H1 (cell line): ENCODE measurements at regions not wholly inside any gene's neighbourhood (a gene's known extent, or its start where the extent isn't known, plus 50 kb on each side); places are given as distances from the start of the nearest gene placed in this dataset.

Experiments used
- CTCF ChIA-PET: fragments of 300-600 bp; sonication (Branson Sonifier 250); formaldehyde crosslinking; loops from one replicate; lab custom pipeline; 2021; ENCODE audit not compliant: partially characterized antibody; lab: Charles Lee
- POLR2A ChIA-PET: fragments of 300-600 bp; sonication (Branson Sonifier 250); formaldehyde crosslinking; loops from one replicate; lab custom pipeline; 2021; ENCODE audit warnings: inconsistent platforms; ENCODE audit not compliant: partially characterized antibody; lab: Charles Lee
- DNase-seq, 2 experiments: peaks; one replicate each; pipeline versions ENCODE4 v3.0.0 to v3.0.0-alpha.2; 2010 to 2022; ENCODE audit warnings: low spot score in 2 of 2, low read depth in 1 of 2, mixed read lengths in 1 of 2
- FAIRE-seq: peaks from 2 replicates; lab custom pipeline; 2011; peaks lifted over from hg19 to GRCh38; lab: Jason Lieb, UNC
- H2AFZ ChIP-seq: 2 replicates; pipeline ENCODE4 v1.8.1; 2012; ENCODE audit warnings: low read length, inconsistent platforms
- H2AK5ac ChIP-seq: 2 replicates; pipeline ENCODE4 v1.6.1; 2013; ENCODE audit warnings: low read depth, low read length
- H2BK120ac ChIP-seq: replicated peaks from 2 replicates; pipeline ENCODE3; 2013; ENCODE audit warnings: low read depth, low read length, inconsistent platforms
- H2BK12ac ChIP-seq: 2 replicates; pipeline ENCODE4 v1.6.1; 2013; ENCODE audit warnings: low read depth, low read length
- H2BK15ac ChIP-seq: 2 replicates; pipeline ENCODE4 v1.6.1; 2013; ENCODE audit warnings: low read length
- H2BK20ac ChIP-seq: 2 replicates; pipeline ENCODE4 v1.6.1; 2013; ENCODE audit warnings: low read length
- H2BK5ac ChIP-seq: 2 replicates; pipeline ENCODE4 v1.6.1; 2013; ENCODE audit warnings: low read depth, low read length
- H3K14ac ChIP-seq: 2 replicates; pipeline ENCODE4 v1.6.1; 2013; ENCODE audit warnings: inconsistent platforms; ENCODE audit not compliant: insufficient read length
- H3K18ac ChIP-seq: 2 replicates; pipeline ENCODE4 v1.6.1; 2013; ENCODE audit warnings: low read length; ENCODE audit errors: extremely low read depth
- H3K23ac ChIP-seq: 2 replicates; pipeline ENCODE4 v1.6.1; 2013; ENCODE audit warnings: inconsistent platforms; ENCODE audit not compliant: insufficient read length
- H3K23me2 ChIP-seq: 2 replicates; pipeline ENCODE4 v1.6.1; 2013; ENCODE audit warnings: low read depth, low read length
- H3K27ac ChIP-seq: 2 replicates; pipeline ENCODE4 v1.6.1; 2011; ENCODE audit warnings: low read depth, low read length, inconsistent platforms
- H3K27me3 ChIP-seq, 4 experiments: replicated peaks in 1 of 4; 1 replicate in 1 of 4; 2 replicates in 3 of 4; pipeline versions ENCODE4 v1.6.1 to v1.8.1; 2011 to 2013; ENCODE audit warnings: low read length in 3 of 4, mild to moderate bottlenecking in 3 of 4, inconsistent platforms in 2 of 4, mixed read lengths in 2 of 4, moderate library complexity in 1 of 4; ENCODE audit not compliant: control insufficient read depth in 3 of 4, insufficient read depth in 3 of 4; ENCODE audit errors: extremely low read depth in 1 of 4
- H3K36me3 ChIP-seq, 4 experiments: 2 replicates each; pipeline versions ENCODE4 v1.6.1 to v1.8.1; 2011 to 2013; ENCODE audit warnings: mild to moderate bottlenecking in 4 of 4, low read length in 3 of 4, moderate library complexity in 2 of 4, control low read depth in 1 of 4, inconsistent platforms in 1 of 4; ENCODE audit not compliant: insufficient read depth in 4 of 4, control insufficient read depth in 2 of 4
- H3K4ac ChIP-seq: replicated peaks from 2 replicates; pipeline ENCODE3; 2013; ENCODE audit warnings: low read length, low read depth, mixed read lengths, inconsistent platforms; ENCODE audit not compliant: insufficient read length
- H3K4me1 ChIP-seq, 4 experiments: replicated peaks in 1 of 4; 1 replicate in 1 of 4; 2 replicates in 3 of 4; pipeline versions ENCODE4 v1.6.1 to v1.8.1; 2011 to 2013; ENCODE audit warnings: low read length in 3 of 4, inconsistent platforms in 2 of 4, mixed read lengths in 1 of 4; ENCODE audit not compliant: insufficient read depth in 4 of 4, control insufficient read depth in 3 of 4
- H3K4me2 ChIP-seq, 2 experiments: 2 replicates each; pipeline versions ENCODE4 v1.6.1 to v1.8.1; 2011 to 2013; ENCODE audit warnings: low read depth in 2 of 2, low read length in 2 of 2, control low read depth in 1 of 2, inconsistent platforms in 1 of 2, mild to moderate bottlenecking in 1 of 2; ENCODE audit not compliant: insufficient read depth in 1 of 2
- H3K4me3 ChIP-seq, 4 experiments: fragments of 200-600, 300-600 bp in 1 of 4; sonication (generic), shearing (Covaris generic), sonication (Bioruptor Twin) in 1 of 4; 2 replicates each; pipeline versions ENCODE4 v1.5.1 to v1.8.1; 2011 to 2016; ENCODE audit warnings: low read length in 4 of 4, low read depth in 3 of 4, control low read depth in 2 of 4, inconsistent platforms in 2 of 4, mild to moderate bottlenecking in 2 of 4, mixed read lengths in 1 of 4, moderate library complexity in 1 of 4; ENCODE audit not compliant: insufficient read depth in 2 of 4; ENCODE audit errors: extremely low read depth in 1 of 4
- H3K56ac ChIP-seq: replicated peaks from 2 replicates; pipeline ENCODE3; 2013; ENCODE audit warnings: low read depth, mild to moderate bottlenecking, mixed read lengths, low read length, inconsistent platforms; ENCODE audit not compliant: insufficient read length
- H3K79me1 ChIP-seq: 2 replicates; pipeline ENCODE4 v1.6.1; 2013; ENCODE audit warnings: low read depth, low read length, control low read depth
- H3K79me2 ChIP-seq, 2 experiments: 2 replicates each; pipeline versions ENCODE4 v1.6.1 to v1.8.1; 2012 to 2013; ENCODE audit warnings: low read length in 2 of 2, mild to moderate bottlenecking in 2 of 2, inconsistent platforms in 1 of 2; ENCODE audit not compliant: insufficient read depth in 2 of 2, control insufficient read depth in 1 of 2
- H3K9ac ChIP-seq, 4 experiments: replicated peaks in 1 of 4; 1 replicate in 1 of 4; 2 replicates in 3 of 4; pipeline versions ENCODE4 v1.6.1 to v1.8.1; 2011 to 2013; ENCODE audit warnings: low read depth in 3 of 4, low read length in 3 of 4, control low read depth in 2 of 4, mild to moderate bottlenecking in 2 of 4, moderate library complexity in 2 of 4, inconsistent platforms in 1 of 4; ENCODE audit errors: extremely low read depth in 1 of 4
- H3K9me3 ChIP-seq, 2 experiments: 2 replicates each; pipeline versions ENCODE4 v1.6.1 to v1.8.1; 2012 to 2013; ENCODE audit warnings: mild to moderate bottlenecking in 2 of 2, moderate library complexity in 2 of 2, control low read depth in 1 of 2, inconsistent platforms in 1 of 2, low read depth in 1 of 2, low read length in 1 of 2, mixed read lengths in 1 of 2; ENCODE audit not compliant: insufficient read depth in 2 of 2
- H4K20me1 ChIP-seq, 2 experiments: replicated peaks in 1 of 2; 2 replicates each; pipeline versions ENCODE3 to v1.8.1; 2011 to 2013; ENCODE audit warnings: inconsistent platforms in 2 of 2, low read length in 2 of 2, mild to moderate bottlenecking in 1 of 2; ENCODE audit not compliant: insufficient read depth in 2 of 2, control insufficient read depth in 1 of 2
- H4K5ac ChIP-seq: 2 replicates; pipeline ENCODE4 v1.6.1; 2013; ENCODE audit warnings: low read length, low read depth, mixed read lengths, inconsistent platforms; ENCODE audit not compliant: insufficient read length
- H4K8ac ChIP-seq: 2 replicates; pipeline ENCODE4 v1.8.0; 2013; ENCODE audit warnings: mild to moderate bottlenecking, moderate library complexity, low read length, inconsistent platforms; ENCODE audit not compliant: insufficient read depth; ENCODE audit errors: extremely low read depth
- H4K91ac ChIP-seq: replicated peaks from 2 replicates; pipeline ENCODE3; 2013; ENCODE audit warnings: low read length, mixed read lengths, inconsistent platforms; ENCODE audit not compliant: insufficient read length
- ASH2L ChIP-seq: fragments of 200-600, 300-600 bp; sonication (generic); IDR thresholded peaks from one replicate; pipeline ENCODE4 v1.7.1; 2017; ENCODE audit warnings: low read length
- E2F6 ChIP-seq: IDR thresholded peaks from 2 replicates; pipeline ENCODE4 v1.6.1; 2012; ENCODE audit warnings: inconsistent platforms
- EZH2 ChIP-seq: fragments of 200-600 bp; sonication (generic); IDR thresholded peaks from 2 replicates; pipeline ENCODE4 v1.7.1; 2012; ENCODE audit warnings: low read depth, mild to moderate bottlenecking, moderate library complexity, low read length, inconsistent platforms; ENCODE audit not compliant: severe bottlenecking
- KDM1A ChIP-seq: fragments of 200-600, 300-600 bp; sonication (generic); IDR thresholded peaks from 2 replicates; pipeline ENCODE4 v1.7.1; 2016; ENCODE audit warnings: mild to moderate bottlenecking, low read length, borderline replicate concordance
- KDM5A ChIP-seq: fragments of 200-600 bp; IDR thresholded peaks from 2 replicates; pipeline ENCODE4 v1.7.1; 2012; ENCODE audit warnings: mild to moderate bottlenecking, low read length, inconsistent platforms, mixed read lengths
- NRF1 ChIP-seq: IDR thresholded peaks from 2 replicates; pipeline ENCODE4 v1.6.1; 2011; ENCODE audit warnings: mild to moderate bottlenecking, low read depth, low read length, improper control_type of control experiment
- POLR2AphosphoS5 ChIP-seq: IDR thresholded peaks from 2 replicates; pipeline ENCODE4 v1.6.1; 2011; ENCODE audit warnings: low read depth, low read length
- RAD21 ChIP-seq, 2 experiments: IDR thresholded peaks in 1 of 2; conservative IDR thresholded peaks in 1 of 2; 2 replicates each; pipeline ENCODE4 v1.6.1; 2011; ENCODE audit warnings: low read depth in 2 of 2, low read length in 2 of 2, improper control_type of control experiment in 1 of 2, inconsistent platforms in 1 of 2, mild to moderate bottlenecking in 1 of 2, moderate library complexity in 1 of 2
- RNF2 ChIP-seq: fragments of 200-900, 300-1000 bp; sonication (generic); IDR thresholded peaks from 2 replicates; pipeline ENCODE4 v1.7.1; 2016; ENCODE audit warnings: borderline replicate concordance, low read depth, mild to moderate bottlenecking, antibody characterized with exemption, low read length; ENCODE audit not compliant: poor library complexity, severe bottlenecking; ENCODE audit errors: missing control alignments
- SUZ12 ChIP-seq: fragments of 200-600 bp; sonication (generic); IDR thresholded peaks from 2 replicates; pipeline ENCODE4 v1.6.1; 2012; ENCODE audit warnings: mild to moderate bottlenecking, inconsistent platforms, low read length, moderate library complexity, mixed read lengths
- TEAD4 ChIP-seq: IDR thresholded peaks from 2 replicates; pipeline ENCODE4 v1.6.1; 2012; ENCODE audit warnings: low read depth, low read length, inconsistent platforms, mixed read lengths
- WGBS, 2 experiments: shearing (Covaris generic) in 1 of 2; methylation state at CpG; one replicate each; pipeline versions ENCODE4 v1.1.6 to v1.1.7; 2013 to 2015; ENCODE audit warnings: low lambda C conversion rate in 2 of 2, mixed read lengths in 2 of 2, inconsistent platforms in 1 of 2, low coverage in 1 of 2, missing lambda C conversion rate in 1 of 2; ENCODE audit not compliant: insufficient replicate concordance in 2 of 2, insufficient coverage in 1 of 2, insufficient read length in 1 of 2; ENCODE audit errors: extremely low coverage in 1 of 2, missing lambda C conversion rate in 1 of 2; 5-methylcytosine and 5-hydroxymethylcytosine counted together
- TF ChIP-seq, protein P1 (sequence below): IDR thresholded peaks from 2 replicates; pipeline ENCODE4 v1.6.1; 2012; ENCODE audit warnings: low read length, inconsistent platforms

- FAIRE-seq (no peak), DNase-seq (no peak)
- Histone ChIP-seq H3K23ac (no peak overlapping the region), H3K79me2 (no peaks in the 10 kb centered on the region), H3K9ac (no peak overlapping the region), H2BK15ac (no peak overlapping the region), H3K36me3 (no peaks in the 10 kb centered on the region; a peak in 1 of 8 replicates), H4K91ac (no peak overlapping the region), H3K4me3 (no peak overlapping the region), H3K27ac (no peak overlapping the region), H2BK120ac (no peak overlapping the region), H4K20me1 (no peaks in the 10 kb centered on the region), H3K18ac (no peak overlapping the region), H3K14ac (no peak overlapping the region), H3K4me2 (no peak overlapping the region), H3K4ac (no peak overlapping the region), H4K5ac (no peak overlapping the region), H2BK5ac (no peak overlapping the region), H2BK20ac (no peak overlapping the region), H3K23me2 (no peaks in the 10 kb centered on the region), H2AFZ (no peak overlapping the region), H3K4me1 (no peaks in the 10 kb centered on the region), H4K8ac (no peak overlapping the region), H2BK12ac (no peak overlapping the region), H3K9me3 (peaks cover 3 to 6% of the 10 kb centered on the region in 2 experiments; a peak in 1 of 4 replicates), H3K79me1 (no peaks in the 10 kb centered on the region), H2AK5ac (no peak overlapping the region), H3K56ac (no peak overlapping the region), H3K27me3 (no peaks in the 10 kb centered on the region)
- ChIA-PET CTCF (no interaction called here), POLR2A (no interaction called here)
- WGBS, 2 experiments: 85% methylated on average over 3 of the region's 3 CpGs; no CpG with 5 or more reads in 1 of the 2 experiments
- no peak for TF ChIP-seq RAD21 (IDR thresholded peaks at IDR 0.05 in 1 of 2, conservative IDR thresholded peaks at IDR 0.05 in 1 of 2; ENCODE audit: low read depth in 2 of 2, low read length in 2 of 2)
- TF ChIP-seq KDM5A: no peak
- no peak for TF ChIP-seq E2F6
- TF ChIP-seq EZH2: no peak
- no peak for TF ChIP-seq RNF2
- TF ChIP-seq POLR2AphosphoS5: no peak
- no peak for TF ChIP-seq KDM1A
- TF ChIP-seq ASH2L: no peak
- TF ChIP-seq, protein P1, sequence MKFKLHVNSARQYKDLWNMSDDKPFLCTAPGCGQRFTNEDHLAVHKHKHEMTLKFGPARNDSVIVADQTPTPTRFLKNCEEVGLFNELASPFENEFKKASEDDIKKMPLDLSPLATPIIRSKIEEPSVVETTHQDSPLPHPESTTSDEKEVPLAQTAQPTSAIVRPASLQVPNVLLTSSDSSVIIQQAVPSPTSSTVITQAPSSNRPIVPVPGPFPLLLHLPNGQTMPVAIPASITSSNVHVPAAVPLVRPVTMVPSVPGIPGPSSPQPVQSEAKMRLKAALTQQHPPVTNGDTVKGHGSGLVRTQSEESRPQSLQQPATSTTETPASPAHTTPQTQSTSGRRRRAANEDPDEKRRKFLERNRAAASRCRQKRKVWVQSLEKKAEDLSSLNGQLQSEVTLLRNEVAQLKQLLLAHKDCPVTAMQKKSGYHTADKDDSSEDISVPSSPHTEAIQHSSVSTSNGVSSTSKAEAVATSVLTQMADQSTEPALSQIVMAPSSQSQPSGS: no peak
- no peak for TF ChIP-seq TEAD4
- no peak for TF ChIP-seq SUZ12
- no peak for TF ChIP-seq NRF1
Measured at GRCh38 chr13:38463048-38463447, 113.4 kb downstream of the UFM1 start.
